Stomach (tissue), 8 donors: ENCODE measurements at regions not wholly inside any gene's neighbourhood (a gene's known extent, or its start where the extent isn't known, plus 50 kb on each side); places are given as distances from the start of the nearest gene placed in this dataset.

Source experiments
- DNase-seq, 2 donors: peaks; one replicate each; pipeline versions ENCODE4 v3.0.0 to v3.0.0-alpha.2; 2013 to 2019
- H3K27ac ChIP-seq, 5 donors: fragments of 200-600 bp in 4 of 5; sonication (generic) in 4 of 5; one replicate each; pipeline ENCODE4 v1.5.1; 2013 to 2019; ENCODE audit warnings: mild to moderate bottlenecking in 1 of 5, moderate library complexity in 1 of 5
- H3K27me3 ChIP-seq, 3 donors: fragments of 200-600 bp; sonication (generic); one replicate each; pipeline ENCODE4 v1.5.1; 2017 to 2019; ENCODE audit warnings: mixed run types in 1 of 3
- H3K36me3 ChIP-seq, 4 donors: fragments of 200-600 bp; sonication (generic); 1 replicate in 3 of 4; 2 replicates in 1 of 4; pipeline ENCODE4 v1.5.1; 2016 to 2019
- H3K4me1 ChIP-seq, 4 donors: fragments of 200-600 bp; sonication (generic); one replicate each; pipeline ENCODE4 v1.5.1; 2016 to 2019
- H3K4me3 ChIP-seq, 4 donors: fragments of 200-600 bp; sonication (generic) in 3 of 4; one replicate each; pipeline ENCODE4 v1.5.1; 2016 to 2019; ENCODE audit warnings: mild to moderate bottlenecking in 1 of 4
- H3K9me3 ChIP-seq, 4 donors: fragments of 200-600 bp; sonication (generic); one replicate each; pipeline ENCODE4 v1.5.1; 2016 to 2019
- CTCF ChIP-seq, 7 experiments: fragments of 450-650 bp in 4 of 7; fragments of 200-600 bp in 3 of 7; sonication (generic) in 3 of 7; IDR thresholded peaks; one replicate each; pipeline ENCODE4 v1.5.1; 2016 to 2019; ENCODE audit warnings: antibody characterized with exemption in 7 of 7, control low read depth in 2 of 7, mild to moderate bottlenecking in 1 of 7
- EP300 ChIP-seq: sonication (generic); formaldehyde crosslinking; IDR thresholded peaks from one replicate; pipeline ENCODE4 v1.6.1; 2017; ENCODE audit warnings: antibody characterized with exemption
- POLR2A ChIP-seq, 4 donors: fragments of 450-650 bp; IDR thresholded peaks; one replicate each; pipeline ENCODE4 v1.6.1; 2016; ENCODE audit warnings: antibody characterized with exemption in 4 of 4, control low read depth in 2 of 4, mild to moderate bottlenecking in 1 of 4, moderate library complexity in 1 of 4
- POLR2AphosphoS5 ChIP-seq, 3 donors: sonication (generic); formaldehyde crosslinking; IDR thresholded peaks; one replicate each; pipeline ENCODE4 v1.6.1; 2016; ENCODE audit warnings: antibody characterized with exemption in 3 of 3
- WGBS, 5 donors: extraction: QIAGEN DNeasy Blood & Tissue Kit in 3 of 5; methylation state at CpG; one replicate each; pipeline versions ENCODE4 v1.1.5 to v1.1.7; 2013 to 2018; 5-methylcytosine and 5-hydroxymethylcytosine counted together
- intact Hi-C: fragments of 100-400 bp; cut with DNase I; formaldehyde crosslinking; loops from one replicate; pipeline ENCODE4 v1.15.1; 2023; ENCODE audit warnings: low total_unique reads
- donor health status: healthy with polysubstance abuse.
- donor health status: Bipolar disorder and iron deficiency.
- donor health status: healthy.

GRCh38 chr12:29921307-29921706 lies 137.6 kb upstream of the TMTC1 start:
- TF ChIP-seq EP300 (no peak), POLR2AphosphoS5 (IDR thresholded peaks at IDR 0.05) (no peak), CTCF (IDR thresholded peaks at IDR 0.05) (no peak), POLR2A (IDR thresholded peaks at IDR 0.05) (no peak)
- intact Hi-C loops, result no loop called here

DNA sequence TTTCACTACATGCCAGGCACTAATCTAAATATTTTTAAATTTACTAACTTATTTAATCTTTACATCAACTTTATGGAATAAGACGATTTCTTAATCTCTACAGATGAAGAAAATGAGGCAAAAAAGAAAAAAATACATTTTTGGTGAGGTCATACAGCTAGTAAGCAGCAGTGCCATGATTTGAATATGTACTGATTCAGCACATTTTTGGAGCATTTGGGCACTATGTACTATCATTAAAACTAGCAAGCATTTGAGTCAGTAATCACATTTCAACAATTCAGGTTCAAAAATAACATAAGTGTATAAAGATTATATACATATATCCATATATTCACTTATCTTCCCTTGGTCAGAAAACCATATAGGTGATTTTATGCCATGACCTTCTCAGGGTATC lies 124.4 kb upstream of the TMTC1 start:
- H3K4me3 ChIP-seq, result no peak overlapping the region
- WGBS, 5 donors, result 21 to 38% (median 33%) methylated on average over 1 of the region's 1 CpG
- TF ChIP-seq CTCF (IDR thresholded peaks at IDR 0.05) (no peak), EP300 (no peak), POLR2AphosphoS5 (IDR thresholded peaks at IDR 0.05) (no peak), POLR2A (IDR thresholded peaks at IDR 0.05) (no peak)

More at GRCh38 chr12:29921307-29921706, 137.6 kb upstream of the TMTC1 start:
- WGBS, 5 donors, result 19 to 56% (median 33%) methylated on average over 1 of the region's 1 CpG
- Histone ChIP-seq H3K36me3 (no peaks in the 10 kb centered on the region), H3K4me1 (no peaks in the 10 kb centered on the region), H3K4me3 (no peak overlapping the region), H3K9me3 (no peaks in the 10 kb centered on the region), H3K27ac (no peak overlapping the region), H3K27me3 (no peaks in the 10 kb centered on the region)
- peak in 1 of 2 donors; percentile 1 for DNase-seq

GRCh38 chr12:29907461-29907860 lies 123.7 kb upstream of the TMTC1 start:
- Histone ChIP-seq H3K9me3 (peaks cover 0 to 6% (median 1%) of the 10 kb centered on the region in 4 donors), H3K36me3 (no peaks in the 10 kb centered on the region), H3K4me3 (no peak overlapping the region), H3K27ac (no peak overlapping the region), H3K27me3 (no peaks in the 10 kb centered on the region), H3K4me1 (no peaks in the 10 kb centered on the region)
- DNase-seq, result no peak
- 85 to 95% (median 90%) methylated on average over 4 of the region's 4 CpGs for WGBS, 5 donors
- intact Hi-C loops, result no loop called here
- TF ChIP-seq POLR2AphosphoS5 (IDR thresholded peaks at IDR 0.05) (no peak), EP300 (no peak), CTCF (IDR thresholded peaks at IDR 0.05) (no peak), POLR2A (IDR thresholded peaks at IDR 0.05) (no peak)

More for the DNA sequence above, 124.4 kb upstream of the TMTC1 start:
- no peaks in the 10 kb centered on the region for H3K27me3 ChIP-seq
- no peak for DNase-seq
- no peaks in the 10 kb centered on the region for H3K36me3 ChIP-seq
- peaks cover 0 to 6% (median 1%) of the 10 kb centered on the region in 4 donors for H3K9me3 ChIP-seq
- intact Hi-C loops, result no loop called here
- no peaks in the 10 kb centered on the region for H3K4me1 ChIP-seq
- H3K27ac ChIP-seq, result no peak overlapping the region

DNA sequence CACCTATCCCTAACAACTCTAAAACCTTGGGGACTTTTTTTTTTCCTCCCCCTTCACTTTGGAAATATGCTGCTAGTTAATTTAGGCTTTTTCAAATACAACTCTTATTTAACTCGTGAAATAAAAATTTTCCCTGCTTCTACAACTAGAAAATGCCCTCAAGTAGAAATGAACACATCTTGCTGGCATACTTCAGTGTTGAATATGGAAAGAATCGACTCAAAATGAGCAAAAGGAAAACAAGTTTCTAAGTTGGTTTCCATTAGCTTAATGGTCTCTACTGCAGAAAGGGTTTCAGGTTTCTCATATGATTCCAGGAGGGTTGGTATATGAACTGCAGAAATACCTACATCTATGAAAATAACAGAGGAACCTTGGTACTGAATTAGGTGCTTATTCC lies 118.3 kb upstream of the TMTC1 start:
- intact Hi-C loops, result no loop called here
- DNase-seq, result no peak
- no peak overlapping the region for H3K27ac ChIP-seq
- H3K27me3 ChIP-seq, result no peaks in the 10 kb centered on the region
- WGBS, 5 donors, result 53 to 73% (median 60%) methylated on average over 2 of the region's 2 CpGs
- H3K9me3 ChIP-seq, result no peaks in the 10 kb centered on the region
- no peaks in the 10 kb centered on the region for H3K4me1 ChIP-seq
- TF ChIP-seq EP300 (no peak), CTCF (IDR thresholded peaks at IDR 0.05) (no peak), POLR2A (IDR thresholded peaks at IDR 0.05) (no peak), POLR2AphosphoS5 (IDR thresholded peaks at IDR 0.05) (no peak)
- H3K4me3 ChIP-seq, result no peak overlapping the region
- H3K36me3 ChIP-seq, result no peaks in the 10 kb centered on the region
